Ishikawa (cell line): ENCODE measurements at regions not wholly inside any gene's neighbourhood (a gene's known extent, or its start where the extent isn't known, plus 50 kb on each side); places are given as distances from the start of the nearest gene placed in this dataset.

Experiments used
- CEBPB ChIP-seq: IDR thresholded peaks from 2 replicates; pipeline ENCODE4 v1.6.1; 2012
- RAD21 ChIP-seq: IDR thresholded peaks from 2 replicates; pipeline ENCODE4 v1.6.1; 2012; ENCODE audit warnings: low read depth
- REST ChIP-seq: IDR thresholded peaks from 2 replicates; pipeline ENCODE4 v1.6.1; 2012; ENCODE audit warnings: low read depth, mild to moderate bottlenecking

GRCh38 chr12:129961856-129962255 lies 58.0 kb upstream of the TMEM132D start:
- TF ChIP-seq CEBPB (no peak), RAD21 (no peak), REST (no peak)
